ENCODE measurements at regions not wholly inside any gene's neighbourhood (a gene's known extent, or its start where the extent isn't known, plus 50 kb on each side); places are given as distances from the start of the nearest gene placed in this dataset.

- TF ChIP-seq SIN3A (IDR thresholded peaks at IDR 0.05; ENCODE audit: borderline replicate concordance, insufficient read depth, low read length) (no peak), POLR2AphosphoS5 (IDR thresholded peaks at IDR 0.05; ENCODE audit: low read depth, low read length) (no peak), TAF1 (IDR thresholded peaks at IDR 0.05; ENCODE audit: borderline replicate concordance, insufficient read depth, low read length) (no peak), REST (IDR thresholded peaks at IDR 0.05; ENCODE audit: insufficient read depth in 1 of 2, low read depth in 2 of 2, low read length in 2 of 2) (no peak), FOXP2 (optimal IDR thresholded peaks at IDR 0.05; ENCODE audit: borderline replicate concordance, extremely low read depth, extremely low read length, insufficient read depth) (no peak)
Observed at GRCh38 chr2:15043336-15044058, 411.0 kb downstream of the LRATD1 start.

Data from PFSK-1 (cell line).